GM18867 (cell line): ENCODE measurements at regions not wholly inside any gene's neighbourhood (a gene's known extent, or its start where the extent isn't known, plus 50 kb on each side); places are given as distances from the start of the nearest gene placed in this dataset.

Experiments used
- ATAC-seq: cut with Tn5 transposase; IDR thresholded peaks from one replicate; pipeline ENCODE4 v1.9.1; 2021; ENCODE audit warnings: mild to moderate bottlenecking, moderate library complexity; ENCODE audit not compliant: unreplicated experiment

- ATAC-seq: no peak
Observed at GRCh38 chr5:110341836-110342235, 384.6 kb downstream of the TMEM232 start.

- no peak for ATAC-seq
Observed at GRCh38 chr5:110342683-110343082, 383.8 kb downstream of the TMEM232 start.

- no peak for ATAC-seq
Observed at GRCh38 chr5:110343616-110344015, 382.9 kb downstream of the TMEM232 start.

DNA sequence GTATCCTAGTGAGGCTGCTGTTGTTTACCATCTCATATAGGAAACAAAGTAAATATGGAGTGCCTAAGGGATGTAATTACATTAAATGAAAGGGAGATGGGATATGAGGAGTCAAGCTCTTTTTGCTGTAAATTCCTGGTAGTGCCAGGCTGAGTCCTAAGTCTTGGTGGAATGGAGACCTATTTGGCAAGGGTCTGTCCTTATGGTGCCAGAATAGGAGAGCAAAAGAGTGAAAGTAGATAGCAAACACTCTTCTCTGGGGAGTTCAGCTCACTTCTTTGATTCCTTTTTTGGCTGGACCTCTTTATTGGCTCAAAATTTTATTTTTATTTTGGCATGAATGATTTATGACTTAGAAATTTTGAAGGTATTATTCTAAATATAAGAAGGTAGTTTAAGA, 380.8 kb downstream of the TMEM232 start:
- ATAC-seq: no peak

- no peak for ATAC-seq
Observed at GRCh38 chr5:110346893-110347358, 379.5 kb downstream of the TMEM232 start.

DNA sequence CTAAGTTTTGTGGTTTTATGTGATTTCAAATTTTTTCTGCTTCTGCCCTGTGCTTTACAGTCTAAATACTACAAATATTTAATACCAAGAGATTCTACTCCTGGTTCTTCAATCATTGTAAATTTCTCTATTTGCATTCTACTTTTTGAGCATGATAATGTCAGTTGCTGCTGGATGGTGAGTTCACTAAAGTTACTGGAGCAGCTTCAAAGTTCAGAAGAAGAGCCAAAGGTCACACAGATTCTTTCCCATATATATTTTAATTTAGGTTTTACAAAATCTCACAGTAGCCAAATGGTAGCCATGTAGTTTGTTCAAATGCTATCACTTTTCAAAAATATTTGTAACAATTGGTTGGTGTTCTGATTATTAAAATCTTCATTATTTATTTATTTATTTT, 378.7 kb downstream of the TMEM232 start:
- ATAC-seq: no peak

DNA sequence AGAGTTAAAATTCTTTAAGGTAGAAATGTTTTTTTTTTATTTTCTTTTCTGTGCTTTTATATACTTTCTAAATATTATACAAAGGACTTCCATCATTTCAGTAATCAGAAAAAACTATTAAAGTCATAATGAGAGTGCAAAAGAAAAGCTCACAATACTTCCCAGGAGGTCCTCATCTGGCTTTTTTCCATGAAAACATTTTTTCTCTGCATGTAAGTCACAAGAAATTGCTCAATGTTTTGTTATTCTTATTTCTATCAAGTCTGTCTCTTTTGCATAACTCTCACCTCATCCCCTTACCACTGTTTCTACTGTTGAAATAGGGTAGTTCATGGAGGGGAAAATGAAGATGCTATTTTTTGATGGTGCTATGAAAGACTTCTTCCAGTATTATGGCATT, 375.0 kb downstream of the TMEM232 start:
- ATAC-seq: no peak

DNA sequence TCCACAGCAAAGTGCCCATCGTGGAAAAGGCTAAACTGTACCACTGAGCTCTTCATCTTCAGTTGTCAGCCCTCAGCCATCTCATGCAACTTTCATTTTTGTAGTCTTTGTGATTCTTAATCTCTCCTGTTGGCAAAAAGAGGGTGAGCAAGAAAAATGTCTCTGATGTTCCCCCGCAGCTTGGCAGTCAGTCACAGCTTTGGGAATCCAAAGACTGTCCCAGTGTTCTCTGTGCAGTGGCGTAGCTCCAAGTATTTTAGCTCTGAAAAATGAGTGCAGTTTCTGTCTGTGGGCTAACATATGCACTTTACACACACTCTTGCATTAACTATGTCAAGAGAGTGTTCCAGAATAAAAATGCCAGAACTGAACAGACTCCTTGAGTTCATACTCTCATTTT, 372.2 kb downstream of the TMEM232 start:
- ATAC-seq: no peak

DNA sequence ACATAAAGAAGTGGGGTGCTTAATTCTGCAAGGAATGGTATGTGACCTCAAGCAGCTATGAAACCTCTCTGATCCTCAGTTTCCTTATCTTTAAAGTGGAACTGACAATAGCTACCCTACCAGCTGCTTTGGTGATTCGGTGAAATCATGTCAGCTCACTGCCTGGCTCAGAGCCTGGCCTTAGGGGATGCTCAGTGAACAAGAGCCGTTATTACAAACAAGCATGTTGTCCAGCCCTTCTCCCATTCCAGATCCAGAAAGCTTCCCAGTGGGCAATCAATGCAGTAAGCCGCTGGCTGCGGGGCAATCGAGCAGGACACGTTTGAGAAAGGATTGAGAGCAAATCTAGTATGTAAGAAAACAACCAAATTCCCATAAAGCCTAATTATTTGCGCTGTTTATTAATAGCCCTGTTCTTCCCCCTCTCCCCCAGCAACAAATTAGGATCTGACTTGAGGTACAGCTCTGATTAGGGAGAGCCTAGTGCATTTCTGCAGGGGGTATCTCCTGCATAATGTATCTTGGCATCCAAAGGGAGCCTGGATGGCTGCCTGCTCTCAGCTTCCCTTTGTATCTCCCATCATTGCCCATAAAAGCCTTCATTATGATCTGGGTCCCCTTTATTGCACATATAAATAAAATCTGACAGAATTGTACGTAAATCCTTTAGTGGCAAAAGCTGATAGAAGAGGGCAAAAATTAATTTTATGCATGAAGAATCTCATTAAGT, 371.4 kb downstream of the TMEM232 start:
- no peak for ATAC-seq

DNA sequence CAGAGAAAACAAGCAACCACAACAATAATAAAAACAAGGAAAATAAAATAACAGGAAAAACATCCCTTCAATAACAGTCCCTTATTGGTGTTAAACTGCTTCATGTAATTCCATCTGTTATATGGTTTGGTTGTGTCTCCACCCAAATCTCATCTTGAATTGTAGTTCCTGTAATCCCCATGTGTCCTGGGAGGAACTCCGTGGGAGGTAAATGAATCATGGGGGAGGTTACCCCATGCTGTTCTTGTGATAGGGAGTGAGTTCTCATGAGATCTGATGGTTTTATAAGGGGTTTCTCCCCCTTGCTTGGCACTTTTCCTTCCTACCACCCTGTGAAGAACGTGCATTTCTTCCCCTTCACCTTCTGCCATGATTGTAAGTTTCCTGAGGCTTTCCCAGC, 369.8 kb downstream of the TMEM232 start:
- ATAC-seq: no peak

- no peak for ATAC-seq
Observed at GRCh38 chr5:110359221-110359620, 367.2 kb downstream of the TMEM232 start.

DNA sequence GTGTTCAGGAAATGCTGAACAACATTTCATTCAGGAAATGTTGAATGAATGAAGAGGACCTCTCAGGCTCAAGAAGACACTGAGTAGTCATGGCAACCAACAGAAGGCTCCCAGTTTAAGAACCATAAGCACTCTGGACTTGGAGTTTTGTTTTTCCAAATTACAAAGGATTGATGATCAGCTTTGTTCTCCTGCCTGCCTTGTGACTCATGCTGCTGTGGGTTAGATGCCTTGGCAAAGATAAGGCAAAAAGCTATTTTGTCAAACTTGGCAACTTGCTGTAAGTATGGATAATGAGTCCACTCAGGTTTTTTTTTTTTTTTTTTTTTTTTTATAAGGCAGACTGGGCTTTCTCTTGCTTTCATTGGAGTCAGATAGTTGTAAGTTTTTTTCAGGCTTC, 365.0 kb downstream of the TMEM232 start:
- no peak for ATAC-seq

- no peak for ATAC-seq
Observed at GRCh38 chr5:110362261-110362660, 364.2 kb downstream of the TMEM232 start.

DNA sequence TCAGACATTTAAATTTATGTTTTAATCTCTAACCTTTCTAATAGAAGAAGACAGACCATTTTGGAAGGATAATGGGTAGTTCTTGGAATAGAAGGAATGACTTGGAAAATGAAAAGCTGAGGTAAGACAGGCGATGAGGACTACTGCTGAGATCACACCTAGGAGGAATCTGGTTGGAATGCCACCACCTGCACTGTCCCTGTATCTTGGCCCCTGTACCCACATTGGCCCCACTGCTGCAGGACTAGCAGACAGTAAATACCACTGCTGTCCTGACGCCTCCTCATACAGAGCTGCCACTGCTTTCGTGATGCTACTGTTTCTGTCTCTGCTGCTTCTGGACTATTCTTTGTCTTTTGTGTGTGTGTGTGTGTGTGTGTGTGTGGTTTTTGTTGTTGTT, 359.8 kb downstream of the TMEM232 start:
- ATAC-seq: no peak
